ENCODE measurements at regions not wholly inside any gene's neighbourhood (a gene's known extent, or its start where the extent isn't known, plus 50 kb on each side); places are given as distances from the start of the nearest gene placed in this dataset.

- intact Hi-C loops (cut with DNase I; ENCODE audit: low total_unique reads) = no loop called here
- DNase-seq (ENCODE audit: low spot score in 2 of 2) = no peak
- Histone ChIP-seq H3K4me3 (no peak overlapping the region), H3K36me3 (no peaks in the 10 kb centered on the region), H3K27me3 (no peaks in the 10 kb centered on the region), H3K27ac (no peak overlapping the region), H3K4me1 (no peaks in the 10 kb centered on the region), H3K9me3 (no peaks in the 10 kb centered on the region)
- TF ChIP-seq CTCF (IDR thresholded peaks at IDR 0.05) (no peak), POLR2AphosphoS5 (IDR thresholded peaks at IDR 0.05) (no peak), POLR2A (IDR thresholded peaks at IDR 0.05) (no peak)
Measured at GRCh38 chr21:25373126-25374082, 233.9 kb downstream of the MRPL39 start.

DNA sequence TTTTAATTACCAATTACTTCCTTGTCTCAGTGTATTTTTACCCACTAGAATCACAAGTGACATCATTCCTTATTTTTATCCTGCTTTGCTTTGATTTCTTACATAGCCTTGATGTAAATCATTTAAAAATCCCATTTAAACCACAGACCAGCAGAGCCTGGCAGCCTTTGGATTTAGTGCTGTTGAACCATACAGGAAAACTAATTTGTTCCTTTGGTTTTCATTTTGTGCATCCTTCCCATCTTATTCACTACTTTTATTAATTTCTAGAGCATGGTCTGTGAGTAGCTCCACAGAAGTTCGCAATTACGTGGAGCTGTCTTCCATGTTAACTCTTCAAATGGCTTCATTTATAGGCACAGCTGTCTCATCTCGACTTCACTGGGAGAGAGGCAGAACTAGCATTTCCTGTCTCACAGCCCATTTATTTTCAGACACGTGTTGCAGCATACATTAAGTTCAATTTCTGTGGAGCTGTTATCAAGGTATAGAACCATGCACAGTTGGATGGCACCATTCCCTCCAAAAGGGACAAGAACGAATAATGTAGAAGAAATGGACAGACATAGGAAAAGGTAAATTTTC is 235.3 kb downstream of the MRPL39 start:
- no peak for DNase-seq (ENCODE audit: low spot score in 2 of 2)
- H3K4me3 ChIP-seq = no peak overlapping the region
- H3K9me3 ChIP-seq = no peaks in the 10 kb centered on the region
- H3K36me3 ChIP-seq = no peaks in the 10 kb centered on the region
- no peaks in the 10 kb centered on the region for H3K27me3 ChIP-seq
- no peak overlapping the region for H3K27ac ChIP-seq
- TF ChIP-seq CTCF (IDR thresholded peaks at IDR 0.05) (no peak), POLR2A (IDR thresholded peaks at IDR 0.05) (no peak), POLR2AphosphoS5 (IDR thresholded peaks at IDR 0.05) (no peak)
- H3K4me1 ChIP-seq = no peaks in the 10 kb centered on the region
- intact Hi-C loops (cut with DNase I; ENCODE audit: low total_unique reads) = no loop called here

DNA sequence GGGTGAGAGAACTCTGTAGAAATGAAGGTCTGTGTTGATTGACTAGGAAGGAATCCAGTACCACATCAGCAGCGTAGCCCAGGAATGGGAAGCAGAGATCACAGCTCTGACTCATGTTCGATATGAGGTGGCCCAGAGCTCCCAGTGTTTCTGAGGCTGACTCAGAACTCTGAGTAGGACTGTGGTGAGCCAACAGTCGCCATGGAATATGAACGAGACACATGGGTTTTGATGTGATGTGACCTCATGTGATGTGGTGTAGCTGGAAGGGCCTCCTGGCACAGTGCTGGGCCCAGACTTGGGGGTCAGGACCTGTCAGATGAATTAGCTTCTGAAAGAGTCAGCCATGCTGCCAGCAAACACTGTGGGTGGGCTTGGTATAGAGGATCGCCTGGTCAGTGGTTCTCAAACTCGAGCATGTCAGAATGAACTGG is 237.0 kb downstream of the MRPL39 start:
- no peaks in the 10 kb centered on the region for H3K36me3 ChIP-seq
- no peaks in the 10 kb centered on the region for H3K9me3 ChIP-seq
- H3K4me1 ChIP-seq = no peaks in the 10 kb centered on the region
- no peak overlapping the region for H3K27ac ChIP-seq
- intact Hi-C loops (cut with DNase I; ENCODE audit: low total_unique reads) = no loop called here
- no peak overlapping the region for H3K4me3 ChIP-seq
- no peak for TF ChIP-seq CTCF (IDR thresholded peaks at IDR 0.05)
- no peak for TF ChIP-seq POLR2AphosphoS5 (IDR thresholded peaks at IDR 0.05)
- TF ChIP-seq POLR2A (IDR thresholded peaks at IDR 0.05) = no peak
- DNase-seq (ENCODE audit: low spot score in 2 of 2) = no peak
- no peaks in the 10 kb centered on the region for H3K27me3 ChIP-seq

DNA sequence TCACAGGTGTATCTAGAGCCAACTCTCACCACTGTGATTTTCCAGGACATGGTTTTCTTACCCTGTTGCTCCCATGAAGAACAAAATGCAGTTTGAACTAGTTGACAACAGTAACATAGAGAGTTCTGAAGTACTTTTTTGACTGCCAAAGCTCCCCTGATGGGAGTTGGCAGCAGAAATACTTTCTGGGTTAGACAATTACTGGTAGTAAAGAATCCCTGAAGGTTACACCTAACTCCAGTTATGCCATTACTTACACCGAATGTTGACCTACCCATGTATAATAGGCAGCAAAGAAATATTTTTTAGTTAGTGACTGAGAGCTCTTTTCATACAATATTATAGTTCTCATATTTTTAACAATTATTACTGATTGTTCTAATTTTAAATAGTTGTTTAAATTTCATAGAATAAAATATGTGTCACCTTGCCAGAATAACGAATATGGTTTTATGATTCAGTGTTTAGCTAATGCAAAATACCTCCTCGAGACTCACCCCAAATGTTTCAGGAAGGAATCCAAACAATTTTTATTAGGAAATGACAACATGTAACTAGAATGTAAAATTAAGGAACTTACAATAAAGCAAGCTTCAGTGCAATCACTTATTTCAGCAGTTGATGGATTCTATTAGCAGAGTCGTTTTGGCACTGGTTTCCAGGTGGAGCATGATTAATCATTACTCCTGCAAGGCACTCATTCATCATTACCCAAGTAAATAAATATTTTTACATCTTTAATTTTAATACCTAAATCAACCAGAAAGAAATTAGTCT is 237.6 kb downstream of the MRPL39 start:
- no peaks in the 10 kb centered on the region for H3K4me1 ChIP-seq
- intact Hi-C loops (cut with DNase I; ENCODE audit: low total_unique reads) = no loop called here
- no peaks in the 10 kb centered on the region for H3K36me3 ChIP-seq
- H3K9me3 ChIP-seq = no peaks in the 10 kb centered on the region
- no peak for DNase-seq (ENCODE audit: low spot score in 2 of 2)
- H3K27me3 ChIP-seq = no peaks in the 10 kb centered on the region
- TF ChIP-seq POLR2A (IDR thresholded peaks at IDR 0.05) (no peak), CTCF (IDR thresholded peaks at IDR 0.05) (no peak), POLR2AphosphoS5 (IDR thresholded peaks at IDR 0.05) (no peak)
- H3K4me3 ChIP-seq = no peak overlapping the region
- H3K27ac ChIP-seq = no peak overlapping the region
